HG03060 (cell line): ENCODE measurements at regions not wholly inside any gene's neighbourhood (a gene's known extent, or its start where the extent isn't known, plus 50 kb on each side); places are given as distances from the start of the nearest gene placed in this dataset.

Source experiments
- ATAC-seq: cut with Tn5 transposase; IDR thresholded peaks from one replicate; pipeline ENCODE4 v1.9.1; 2021; ENCODE audit warnings: low read depth, moderate number of reproducible peaks; ENCODE audit not compliant: unreplicated experiment

- no peak for ATAC-seq
Measured at GRCh38 chr18:2310886-2311285, 260.4 kb downstream of the METTL4 start.

GRCh38 chr18:2312440-2312839, 258.9 kb downstream of the METTL4 start:
- ATAC-seq = peak; percentile 58

- ATAC-seq = no peak
Measured at GRCh38 chr18:2313332-2313731, 258.0 kb downstream of the METTL4 start.

- no peak for ATAC-seq
Measured at GRCh38 chr18:2316082-2316750, 255.1 kb downstream of the METTL4 start.

GRCh38 chr18:2316751-2317696, 254.3 kb downstream of the METTL4 start:
- ATAC-seq = no peak

- no peak for ATAC-seq
Measured at GRCh38 chr18:2324459-2324858, 246.8 kb downstream of the METTL4 start.

- ATAC-seq = no peak
Measured at GRCh38 chr18:2325308-2325849, 245.9 kb downstream of the METTL4 start.

GRCh38 chr18:2325933-2326332, 245.4 kb downstream of the METTL4 start:
- no peak for ATAC-seq

GRCh38 chr18:2326999-2327398, 244.3 kb downstream of the METTL4 start:
- ATAC-seq = no peak

GRCh38 chr18:2330764-2331163, 240.5 kb downstream of the METTL4 start:
- ATAC-seq = no peak

- ATAC-seq = no peak
Measured at GRCh38 chr18:2331491-2331890, 239.8 kb downstream of the METTL4 start.

- ATAC-seq = no peak
Measured at GRCh38 chr18:2336690-2337392, 234.5 kb downstream of the METTL4 start.

GRCh38 chr18:2337552-2338141, 233.7 kb downstream of the METTL4 start:
- ATAC-seq = peak; percentile 74

- no peak for ATAC-seq
Measured at GRCh38 chr18:2338601-2339000, 232.7 kb downstream of the METTL4 start.

GRCh38 chr18:2340335-2340734, 231.0 kb downstream of the METTL4 start:
- ATAC-seq = no peak

- no peak for ATAC-seq
Measured at GRCh38 chr18:2348003-2348402, 223.3 kb downstream of the METTL4 start.

GRCh38 chr18:2351126-2351850, 220.0 kb downstream of the METTL4 start:
- no peak for ATAC-seq

GRCh38 chr18:2354292-2354691, 217.0 kb downstream of the METTL4 start:
- no peak for ATAC-seq

GRCh38 chr18:2356906-2357305, 214.4 kb downstream of the METTL4 start:
- no peak for ATAC-seq

GRCh38 chr18:2360861-2361260, 210.4 kb downstream of the METTL4 start:
- ATAC-seq = no peak
